Sciatic nerve (tissue), 2 donors: ENCODE measurements at regions not wholly inside any gene's neighbourhood (a gene's known extent, or its start where the extent isn't known, plus 50 kb on each side); places are given as distances from the start of the nearest gene placed in this dataset.

ENCODE experiments used
- ATAC-seq: fragments of 200-7000 bp; cut with Tn5 transposase; one replicate; pipeline ENCODE4 v1.9.1; 2020; ENCODE audit warnings: mild to moderate bottlenecking, moderate library complexity
- DNase-seq: peaks from one replicate; pipeline ENCODE4 v3.0.0-alpha.2; 2020; ENCODE audit warnings: low spot score
- intact Hi-C: fragments of 100-400 bp; cut with DNase I; formaldehyde crosslinking; loops from one replicate; pipeline ENCODE4 v1.14.2; 2022
- donor health status: DM: no; HTN: no; CAD: no.
- donor health status: DM: no; HTN: no; CAD: no.

DNA sequence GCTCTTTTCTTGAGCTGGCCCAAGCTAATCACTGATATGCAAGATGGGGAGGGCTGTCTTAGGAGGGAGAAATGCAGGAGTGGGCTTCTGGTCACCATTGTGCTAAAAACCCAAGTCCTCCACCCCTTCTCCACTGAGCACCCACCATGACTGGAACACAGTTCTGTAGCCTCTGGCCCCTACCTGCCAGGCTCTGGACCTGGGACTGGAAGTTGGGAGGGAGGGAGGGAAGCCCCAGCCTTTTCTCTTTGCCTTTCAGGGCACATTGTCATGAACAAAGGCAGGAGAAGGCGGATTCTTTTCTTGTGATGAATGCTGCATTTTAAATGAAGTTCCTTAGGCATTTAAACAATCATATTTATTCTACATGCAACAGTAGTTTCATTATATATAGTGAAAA is 559.1 kb upstream of the TRPC7 start:
- ATAC-seq (no peak), DNase-seq (no peak)
- intact Hi-C loops: no loop called here

DNA sequence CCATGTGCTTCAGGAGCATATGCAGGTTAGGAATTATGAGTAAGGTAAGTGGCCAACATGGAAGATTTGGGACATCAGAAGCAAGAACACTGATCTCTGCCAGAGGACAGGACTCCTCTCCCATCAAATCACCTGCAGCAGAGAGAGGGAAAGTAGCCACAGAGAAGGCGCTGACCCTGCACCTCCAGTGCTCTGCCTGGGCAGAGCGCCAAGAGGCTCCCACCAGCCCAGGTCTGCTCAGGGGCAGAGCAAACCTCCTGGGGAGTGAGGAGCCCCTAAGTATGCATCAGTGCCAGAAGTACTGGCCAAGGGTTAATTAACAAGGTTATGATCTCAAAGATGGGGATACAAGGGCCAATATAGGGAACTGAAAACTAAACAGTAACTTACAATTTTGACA is 545.3 kb upstream of the TRPC7 start:
- intact Hi-C loops: no loop called here
- DNase-seq: no peak
- ATAC-seq: no peak

DNA sequence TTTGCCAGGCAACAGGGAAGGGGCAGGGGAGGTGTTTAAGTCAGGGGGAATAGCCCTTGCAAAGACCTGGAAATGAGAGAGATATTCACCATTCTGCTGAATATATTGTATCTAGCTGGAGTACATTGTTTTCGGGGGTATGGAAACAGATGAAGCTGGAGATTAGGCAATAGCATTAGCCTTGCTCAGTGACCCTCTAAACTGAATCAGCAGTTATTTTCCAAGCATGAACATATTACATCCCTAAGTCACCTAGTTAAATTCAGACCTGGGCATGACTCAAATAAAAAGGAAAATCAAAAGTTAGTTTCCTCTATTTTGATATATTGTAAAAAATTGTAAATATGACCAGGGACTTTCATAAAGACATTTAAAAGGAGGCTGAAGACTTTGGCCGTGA is 544.6 kb upstream of the TRPC7 start:
- intact Hi-C loops: loop anchor here (5.0 kb wide), 1 partner anchor 723 kb away; no protein-coding TSS in a partner anchor
- DNase-seq: no peak
- no peak for ATAC-seq

DNA sequence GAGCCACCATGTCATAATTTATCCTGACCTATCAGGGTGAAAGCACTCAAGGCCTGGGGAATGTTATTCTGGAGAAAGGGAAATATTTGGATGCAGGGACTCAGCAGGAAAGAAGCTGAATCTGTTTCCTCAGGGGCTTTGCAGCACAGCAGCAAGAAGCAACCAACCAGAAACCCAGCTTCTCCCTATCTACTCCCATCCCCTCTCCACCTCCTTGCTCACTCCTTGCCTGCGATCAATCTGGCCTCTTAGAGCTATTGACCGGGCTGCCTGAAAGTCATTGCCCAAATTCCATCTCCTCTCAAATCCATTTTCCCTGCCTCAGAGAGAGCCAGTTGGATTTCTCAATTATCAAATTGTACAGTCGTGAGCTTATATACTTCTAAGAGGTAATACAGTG is 542.0 kb upstream of the TRPC7 start:
- ATAC-seq (no peak), DNase-seq (no peak)
- intact Hi-C loops: loop anchor here (5.0 kb wide), 1 partner anchor 720 kb away; no protein-coding TSS in a partner anchor

DNA sequence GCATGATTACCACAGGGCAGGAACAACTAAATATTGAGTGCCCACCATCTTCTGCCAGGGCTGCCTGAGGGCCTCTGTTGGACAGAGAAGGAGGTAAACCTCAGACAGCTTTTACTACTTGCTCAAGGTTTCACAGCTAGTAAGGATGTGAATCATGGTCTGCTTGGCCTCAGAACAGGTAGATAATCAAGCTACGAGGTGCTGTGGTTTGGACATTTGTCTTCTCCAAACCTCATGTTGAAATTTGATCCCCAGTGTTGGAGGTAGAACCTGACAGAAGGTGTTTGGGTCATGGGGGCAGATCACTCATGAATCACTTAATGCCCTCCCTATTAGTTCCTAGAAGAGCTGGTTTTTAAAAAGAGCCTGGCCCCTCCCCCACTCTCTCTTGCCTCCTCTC is 541.2 kb upstream of the TRPC7 start:
- intact Hi-C loops: loop anchor here (5.0 kb wide), 1 partner anchor 719 kb away; no protein-coding TSS in a partner anchor
- ATAC-seq (no peak), DNase-seq (no peak)

DNA sequence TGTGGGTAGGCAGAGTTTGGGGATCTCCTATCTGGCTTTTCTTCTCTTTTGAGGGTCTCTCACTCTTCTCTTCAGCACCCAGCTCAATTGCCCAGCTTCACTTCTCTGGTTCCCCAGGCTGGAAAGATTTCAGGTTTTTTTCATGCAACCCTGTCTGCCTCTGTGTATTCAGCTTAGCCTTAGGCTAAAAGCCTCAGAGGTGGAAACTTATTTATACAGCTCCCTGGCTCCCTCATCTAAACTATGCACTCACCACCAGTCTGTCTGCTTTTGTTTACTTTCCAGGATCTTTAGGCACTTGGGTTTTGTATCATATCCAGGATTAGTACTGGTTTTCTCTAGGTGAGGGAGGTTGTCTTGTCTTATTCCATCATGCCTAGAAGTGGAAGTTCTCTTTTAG is 540.2 kb upstream of the TRPC7 start:
- intact Hi-C loops: loop anchor here (5.0 kb wide), 1 partner anchor 718 kb away; no protein-coding TSS in a partner anchor
- no peak for ATAC-seq
- DNase-seq: no peak

DNA sequence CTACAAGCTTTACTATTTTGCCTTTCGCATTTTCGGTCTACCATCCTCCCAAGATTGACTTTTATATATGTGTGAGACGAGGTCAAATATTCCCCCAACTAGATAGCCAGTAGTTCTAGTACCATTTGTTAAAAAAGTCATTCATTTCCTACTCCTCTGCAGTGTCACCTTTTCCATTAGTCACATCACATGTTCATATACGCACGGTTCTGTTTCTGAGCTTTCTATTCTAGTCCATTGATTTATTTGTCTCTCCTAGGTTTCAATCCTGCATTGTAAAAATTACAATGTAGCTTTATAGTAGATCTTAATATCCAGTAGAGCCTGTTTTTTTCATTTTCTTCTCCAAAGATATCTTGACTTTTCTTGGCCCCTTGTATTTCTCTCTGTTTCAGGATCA is 528.7 kb upstream of the TRPC7 start:
- intact Hi-C loops: no loop called here

DNA sequence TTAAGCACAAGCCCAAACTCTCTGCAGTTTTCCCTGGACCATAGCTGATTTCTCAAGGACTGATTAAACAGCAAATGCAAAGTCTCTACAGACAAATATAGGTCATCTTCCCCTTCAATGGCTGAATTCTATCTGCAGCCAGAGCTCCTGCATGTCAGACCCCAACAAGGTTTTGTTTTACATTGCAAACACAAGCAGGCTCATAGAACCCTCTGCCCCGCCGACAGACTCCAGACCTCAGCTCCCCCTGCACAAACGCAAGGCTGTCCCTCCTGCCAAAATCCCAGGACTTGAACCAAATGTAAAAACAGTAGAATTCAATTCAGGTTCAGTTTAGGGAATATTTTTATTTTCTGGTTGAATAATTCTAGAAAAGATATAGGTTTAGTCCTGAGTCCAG is 526.7 kb upstream of the TRPC7 start:
- DNase-seq: no peak
- no peak for ATAC-seq
- intact Hi-C loops: no loop called here

More for the DNA sequence above, 528.7 kb upstream of the TRPC7 start:
- no peak for DNase-seq
- ATAC-seq: no peak

DNA sequence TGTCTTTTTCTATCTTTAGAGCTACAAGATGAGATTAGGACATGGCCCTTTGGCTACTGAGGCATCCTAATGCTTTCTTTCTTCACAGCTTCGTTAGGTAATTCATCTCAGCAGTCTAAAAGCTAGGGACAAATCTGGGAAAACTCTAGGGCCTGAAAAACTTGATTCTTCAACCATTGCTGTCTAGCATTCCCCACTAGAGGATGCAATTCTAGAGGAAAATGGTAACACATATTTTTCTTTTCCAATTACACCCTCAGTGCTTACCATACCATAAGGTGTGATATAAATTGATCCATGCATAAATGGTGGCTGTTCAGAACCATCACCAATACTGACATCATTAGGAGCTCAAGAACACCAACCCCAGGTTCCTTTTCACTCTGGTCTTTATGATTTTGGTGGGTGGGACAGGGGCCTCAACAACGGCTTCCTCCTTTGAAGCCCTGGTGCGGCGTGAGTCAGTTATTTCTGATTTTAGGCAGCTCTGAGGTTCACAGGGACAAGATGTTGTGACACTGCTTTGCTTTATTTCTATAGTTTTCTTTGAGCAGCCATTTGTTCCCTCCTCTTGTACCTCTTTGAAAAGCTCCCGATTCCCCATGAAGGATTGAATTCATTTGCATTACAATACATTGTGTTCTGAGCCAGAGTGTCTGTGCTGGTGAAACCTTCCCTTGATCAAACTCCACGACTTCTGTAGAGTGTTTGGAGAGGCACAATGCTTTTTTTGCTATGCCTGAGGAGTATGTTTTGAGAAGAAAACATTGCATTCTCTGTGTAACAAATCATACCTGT is 526.0 kb upstream of the TRPC7 start:
- intact Hi-C loops: no loop called here
- DNase-seq (no peak), ATAC-seq (no peak)

DNA sequence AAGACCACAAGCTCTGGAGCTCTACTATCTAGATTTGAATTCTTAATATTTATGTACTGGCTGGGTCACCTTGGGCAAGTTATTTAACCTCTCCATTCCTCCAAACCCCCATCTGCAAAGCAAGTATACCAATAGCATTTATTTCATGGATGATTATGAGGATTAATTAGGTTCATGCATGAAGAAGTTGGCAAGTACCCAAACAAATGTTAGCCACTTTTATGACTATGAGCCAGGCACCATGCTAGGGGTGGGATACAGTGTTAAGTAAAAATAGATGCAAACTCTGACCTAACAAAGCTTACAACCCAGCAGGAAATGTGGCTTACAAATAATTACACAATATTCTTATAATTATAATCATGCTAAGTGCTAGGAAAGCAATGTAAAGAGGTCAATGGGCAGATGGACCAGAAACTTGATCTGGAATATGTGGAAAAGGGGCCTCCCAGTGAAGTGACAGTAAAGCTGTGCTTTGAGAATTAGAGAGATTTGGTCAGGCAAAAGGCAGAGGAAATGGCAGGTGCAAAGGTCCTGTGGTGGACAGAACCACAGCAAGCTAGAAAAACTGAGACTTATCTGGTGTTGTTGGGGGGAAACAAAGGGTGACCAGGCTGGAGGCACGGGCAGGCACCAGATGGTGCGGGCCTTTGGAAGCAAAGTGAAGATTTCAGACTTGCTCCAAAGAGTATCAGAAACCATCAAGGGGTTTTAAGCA is 525.2 kb upstream of the TRPC7 start:
- ATAC-seq: no peak
- no peak for DNase-seq
- intact Hi-C loops: no loop called here

DNA sequence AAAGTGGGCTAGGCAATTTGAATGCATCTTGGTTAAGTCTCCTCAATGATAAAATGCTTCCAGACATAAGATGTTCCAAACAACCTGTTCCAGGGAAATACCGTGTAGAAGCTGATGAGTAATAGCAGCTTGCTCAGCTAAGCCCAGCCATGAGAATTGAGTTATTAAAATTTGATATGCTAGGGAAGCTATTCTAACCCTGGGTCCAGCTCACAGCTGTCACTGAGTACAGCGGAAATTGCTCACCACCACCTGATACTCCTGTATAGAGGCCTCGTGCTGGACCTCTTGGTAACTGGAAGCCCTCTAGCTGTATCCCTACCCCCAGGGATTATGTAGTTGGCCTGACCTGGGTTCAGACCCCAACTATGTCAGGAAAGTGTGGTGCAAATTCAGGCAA is 521.3 kb upstream of the TRPC7 start:
- DNase-seq (no peak), ATAC-seq (no peak)
- intact Hi-C loops: no loop called here

DNA sequence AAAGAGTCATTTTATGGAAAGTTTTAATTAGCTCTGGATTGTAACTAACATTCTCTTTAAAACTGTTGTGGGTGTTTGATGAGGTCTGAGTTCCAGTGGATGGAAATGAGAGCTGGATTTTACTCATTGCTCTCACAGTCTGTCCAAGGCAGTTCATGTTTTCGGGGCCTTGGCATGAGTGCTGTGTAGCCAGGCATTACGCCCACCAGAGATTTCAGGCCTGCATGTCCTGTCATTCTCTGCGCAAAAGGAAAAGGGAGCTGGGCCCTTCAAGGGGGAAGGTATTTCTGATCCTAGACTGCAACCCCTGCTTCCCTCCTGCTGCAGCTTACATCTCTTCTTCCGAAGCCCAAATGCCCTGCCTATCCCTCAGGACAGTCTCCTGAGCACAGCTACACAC is 499.6 kb upstream of the TRPC7 start:
- ATAC-seq (no peak), DNase-seq (no peak)
- intact Hi-C loops: no loop called here

DNA sequence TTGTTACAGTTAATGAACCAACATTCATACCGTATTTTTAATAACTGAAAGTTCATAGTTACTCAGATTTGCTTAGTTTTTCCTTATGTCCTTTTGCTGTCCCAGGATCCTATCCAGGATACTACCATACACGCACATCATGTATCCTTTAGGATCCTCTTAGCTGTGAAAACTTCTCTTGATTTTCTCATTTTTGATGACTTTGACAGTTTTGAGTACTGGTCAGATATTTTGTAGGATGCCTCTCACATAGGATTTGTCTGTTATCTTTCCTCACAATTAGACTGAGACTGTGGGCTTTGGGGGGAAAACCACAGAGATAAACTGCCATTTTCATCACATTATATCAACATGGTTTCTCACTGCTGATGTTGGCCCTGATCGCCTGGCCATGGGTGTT is 491.3 kb upstream of the TRPC7 start:
- intact Hi-C loops: no loop called here
- DNase-seq (no peak), ATAC-seq (no peak)

DNA sequence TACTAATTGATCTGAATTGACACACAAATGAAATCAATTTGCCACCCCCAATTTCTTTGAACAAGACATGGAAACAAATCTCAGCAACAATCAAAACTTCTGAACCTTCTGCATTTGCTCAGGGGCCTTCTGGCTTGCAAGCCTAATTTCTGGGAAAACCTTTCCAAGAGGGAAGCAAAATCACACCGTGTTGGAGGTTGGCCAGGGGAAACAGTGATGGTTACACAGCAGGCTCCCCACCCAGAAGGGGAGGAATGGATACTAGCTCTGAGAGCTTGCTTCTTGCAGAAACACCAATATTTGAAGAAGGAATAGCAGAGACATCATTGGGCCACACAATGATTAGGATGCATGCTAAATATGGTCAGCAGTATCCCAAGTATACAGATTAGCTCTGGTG is 488.6 kb upstream of the TRPC7 start:
- intact Hi-C loops: no loop called here
- DNase-seq (no peak), ATAC-seq (no peak)

DNA sequence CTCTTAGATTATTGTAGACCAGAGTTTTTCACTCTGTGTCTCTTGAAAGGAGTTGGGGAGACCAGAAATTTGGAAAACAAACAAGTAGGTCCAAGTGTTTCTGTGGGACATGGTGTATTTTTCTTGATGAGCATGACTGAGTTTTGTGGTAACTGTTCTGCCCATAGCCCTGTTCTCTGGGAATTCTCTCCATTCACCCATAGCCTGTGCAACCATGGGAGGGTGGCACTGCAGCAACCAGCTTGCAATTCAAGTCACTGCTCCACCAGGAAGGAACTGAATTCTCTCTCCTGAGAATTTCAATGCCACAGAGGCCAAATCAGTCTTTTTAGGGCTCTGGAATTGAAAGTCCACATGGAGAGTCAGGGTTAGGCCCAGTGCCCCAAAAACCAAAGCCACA is 475.3 kb upstream of the TRPC7 start:
- no peak for DNase-seq
- ATAC-seq: no peak
- intact Hi-C loops: no loop called here

DNA sequence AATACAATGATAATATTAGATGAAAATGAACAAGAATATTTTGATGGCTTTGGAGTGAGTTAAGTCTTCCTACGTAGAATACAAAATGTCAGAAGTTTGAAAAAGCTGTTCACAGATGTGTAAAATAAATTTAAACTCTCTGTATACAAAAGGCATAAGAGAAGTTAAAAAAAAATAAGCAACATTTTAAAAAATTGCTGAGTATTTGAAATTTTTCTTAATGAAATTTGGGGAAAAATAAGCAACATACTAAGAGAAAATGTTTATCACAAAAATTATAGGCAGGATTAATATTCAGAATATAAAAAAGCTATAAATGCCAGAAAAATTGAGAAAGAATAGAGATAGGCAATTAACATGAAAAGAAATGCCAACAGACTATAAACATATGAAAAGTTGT is 470.7 kb upstream of the TRPC7 start:
- ATAC-seq (no peak), DNase-seq (no peak)
- intact Hi-C loops: no loop called here

DNA sequence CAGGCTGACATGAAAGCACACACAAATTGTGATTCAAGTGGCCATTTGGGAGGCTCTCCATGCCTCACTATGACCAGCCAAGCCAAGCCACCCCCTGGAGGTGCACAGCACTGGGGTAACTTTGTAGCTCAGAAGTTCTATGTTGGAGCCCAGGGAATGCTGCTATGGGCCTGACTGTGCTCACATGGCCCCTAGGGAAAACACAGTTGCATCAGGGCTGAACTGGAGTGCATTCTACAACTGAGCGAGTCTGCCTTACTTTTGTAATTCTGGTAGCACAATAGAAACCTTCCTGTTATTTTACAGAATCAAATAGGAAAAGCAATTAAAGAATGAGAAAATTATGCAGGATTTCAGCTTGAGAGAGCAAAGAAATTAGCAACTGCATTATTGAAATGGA is 455.5 kb upstream of the TRPC7 start:
- ATAC-seq (no peak), DNase-seq (no peak)
- intact Hi-C loops: no loop called here

DNA sequence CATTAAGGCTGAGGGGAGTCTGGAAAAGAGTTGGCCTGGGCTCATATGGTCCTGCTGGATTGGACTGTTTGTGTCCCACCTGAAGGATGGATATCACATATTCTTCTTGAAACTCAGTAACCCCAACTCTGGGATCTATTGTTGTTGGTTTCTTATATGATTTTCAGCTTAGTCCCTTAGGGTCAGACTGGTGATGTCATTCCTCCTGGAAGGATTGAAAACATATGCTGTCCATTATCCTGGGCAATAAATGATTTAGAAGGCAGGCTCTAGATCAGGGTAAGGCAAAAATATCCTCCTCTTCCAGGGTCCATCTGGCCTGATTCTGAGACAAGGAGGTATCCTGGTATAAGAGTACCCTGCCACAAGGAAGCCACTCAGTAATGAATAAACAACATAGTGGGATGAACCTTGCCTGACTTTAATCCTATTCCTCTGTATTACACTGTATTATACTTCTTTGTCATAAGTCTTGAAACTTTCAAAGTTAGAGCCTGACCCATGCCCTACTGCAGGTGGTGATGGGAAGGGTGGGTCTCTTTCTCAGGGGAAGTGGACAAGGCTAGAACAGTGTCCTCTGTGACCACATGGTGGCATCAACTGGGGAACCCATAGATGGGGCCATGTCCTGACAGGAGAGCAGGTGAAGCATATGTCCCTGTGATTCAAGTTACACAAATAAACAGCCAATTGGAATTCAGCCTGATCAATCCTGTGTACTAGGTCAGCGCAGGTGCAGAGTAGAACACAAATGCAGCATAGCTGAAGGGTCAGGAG is 454.4 kb upstream of the TRPC7 start:
- intact Hi-C loops: no loop called here
- DNase-seq (no peak), ATAC-seq (no peak)

DNA sequence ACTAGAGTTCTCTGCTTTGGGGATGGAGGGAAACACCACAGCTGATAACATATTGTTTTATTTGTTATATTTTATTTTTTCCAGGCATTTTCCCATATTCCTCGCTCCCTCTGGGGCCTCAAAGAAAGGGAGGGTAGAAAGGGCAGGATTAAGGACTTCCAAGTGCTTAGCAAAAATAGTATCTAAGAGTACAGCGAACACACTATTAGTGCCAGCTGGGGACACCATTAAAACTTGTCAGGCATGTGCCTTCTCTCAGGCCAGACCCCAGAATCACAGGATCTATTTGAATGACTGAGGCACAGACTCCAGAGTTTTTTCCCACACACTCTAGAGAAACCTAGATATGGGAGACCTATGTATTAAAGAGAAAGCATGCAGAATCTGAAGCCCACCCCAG is 451.0 kb upstream of the TRPC7 start:
- no peak for DNase-seq
- ATAC-seq: no peak
- intact Hi-C loops: no loop called here
